ENCODE measurements at regions not wholly inside any gene's neighbourhood (a gene's known extent, or its start where the extent isn't known, plus 50 kb on each side); places are given as distances from the start of the nearest gene placed in this dataset.

DNA sequence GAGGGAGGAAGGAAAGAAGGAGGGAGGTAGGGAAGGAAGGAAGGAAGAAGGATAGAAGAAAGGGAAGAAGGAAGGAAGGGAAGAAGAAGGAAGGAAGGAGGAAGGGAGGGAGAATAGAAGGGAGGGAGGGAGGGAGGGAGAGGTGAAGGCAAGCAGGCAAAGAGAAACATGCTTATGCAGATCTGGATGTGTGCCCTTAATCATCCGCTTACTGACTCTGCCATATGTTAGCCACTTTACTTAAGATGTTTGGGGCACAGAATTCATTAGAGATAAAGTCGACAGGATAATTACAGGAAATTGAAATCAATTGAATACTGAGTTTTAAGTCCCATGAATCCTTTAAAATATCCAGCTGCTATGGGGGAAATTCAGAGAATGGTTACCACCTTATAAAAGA, 334.2 kb downstream of the GRB14 start:
- CTCF ChIA-PET: no interaction called here
- RAD21 ChIA-PET (ENCODE audit: low non-redundant PET in 1 of 2, low total read pairs in 2 of 2, uncharacterized antibody in 2 of 2, unreplicated experiment in 2 of 2): no interaction called here
- POLR2A ChIA-PET: no interaction called here

More for the DNA sequence above, 334.2 kb downstream of the GRB14 start:
- H3K4me2 ChIP-seq (ENCODE audit: low read length): no peak overlapping the region
- no peaks in the 10 kb centered on the region for H3K9me3 ChIP-seq (ENCODE audit: control insufficient read depth in 1 of 2, insufficient read depth in 1 of 2, low read depth in 1 of 2, low read length in 2 of 2)
- intact Hi-C loops (cut with micrococcal nuclease): no loop called here
- H3K4me1 ChIP-seq (ENCODE audit: control insufficient read depth in 1 of 2, insufficient read depth in 2 of 2, low read length in 2 of 2): no peaks in the 10 kb centered on the region
- no peaks in the 10 kb centered on the region for H3K36me3 ChIP-seq (ENCODE audit: control insufficient read depth in 1 of 2, insufficient read depth in 2 of 2, low read length in 2 of 2)
- no peak overlapping the region for H3K9ac ChIP-seq (ENCODE audit: low read length)
- no peaks in the 10 kb centered on the region for H3K9me2 ChIP-seq (ENCODE audit: insufficient read depth)
- no peak for ATAC-seq
- H3K27ac ChIP-seq (ENCODE audit: low read depth, low read length): no peak overlapping the region
- DNase-seq (ENCODE audit: low read depth, low spot score): no peak
- no TSS peak for BruUV-seq (replicated peaks)
- no peak for TF ChIP-seq EZH2phosphoT487 (IDR thresholded peaks at IDR 0.05; ENCODE audit: borderline replicate concordance)
- no peak for TF ChIP-seq EGR1 (IDR thresholded peaks at IDR 0.05; ENCODE audit: low read depth)
- TF ChIP-seq JUND (IDR thresholded peaks at IDR 0.05): no peak
- no peak for TF ChIP-seq TCF7L2 (IDR thresholded peaks at IDR 0.05; ENCODE audit: borderline replicate concordance, extremely low read depth, insufficient read depth, insufficient read length)
- no peak for TF ChIP-seq SIN3A (IDR thresholded peaks at IDR 0.05; ENCODE audit: low read depth)
- TF ChIP-seq CEBPB (IDR thresholded peaks at IDR 0.05; ENCODE audit: low read depth): no peak
- TF ChIP-seq, protein P1, sequence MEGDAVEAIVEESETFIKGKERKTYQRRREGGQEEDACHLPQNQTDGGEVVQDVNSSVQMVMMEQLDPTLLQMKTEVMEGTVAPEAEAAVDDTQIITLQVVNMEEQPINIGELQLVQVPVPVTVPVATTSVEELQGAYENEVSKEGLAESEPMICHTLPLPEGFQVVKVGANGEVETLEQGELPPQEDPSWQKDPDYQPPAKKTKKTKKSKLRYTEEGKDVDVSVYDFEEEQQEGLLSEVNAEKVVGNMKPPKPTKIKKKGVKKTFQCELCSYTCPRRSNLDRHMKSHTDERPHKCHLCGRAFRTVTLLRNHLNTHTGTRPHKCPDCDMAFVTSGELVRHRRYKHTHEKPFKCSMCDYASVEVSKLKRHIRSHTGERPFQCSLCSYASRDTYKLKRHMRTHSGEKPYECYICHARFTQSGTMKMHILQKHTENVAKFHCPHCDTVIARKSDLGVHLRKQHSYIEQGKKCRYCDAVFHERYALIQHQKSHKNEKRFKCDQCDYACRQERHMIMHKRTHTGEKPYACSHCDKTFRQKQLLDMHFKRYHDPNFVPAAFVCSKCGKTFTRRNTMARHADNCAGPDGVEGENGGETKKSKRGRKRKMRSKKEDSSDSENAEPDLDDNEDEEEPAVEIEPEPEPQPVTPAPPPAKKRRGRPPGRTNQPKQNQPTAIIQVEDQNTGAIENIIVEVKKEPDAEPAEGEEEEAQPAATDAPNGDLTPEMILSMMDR (IDR thresholded peaks at IDR 0.05 in 2 of 3, conservative IDR thresholded peaks at IDR 0.05 in 1 of 3; ENCODE audit: borderline replicate concordance in 1 of 3, insufficient read depth in 1 of 3, low read depth in 2 of 3, low read length in 2 of 3): no peak
- TF ChIP-seq, protein P2, sequence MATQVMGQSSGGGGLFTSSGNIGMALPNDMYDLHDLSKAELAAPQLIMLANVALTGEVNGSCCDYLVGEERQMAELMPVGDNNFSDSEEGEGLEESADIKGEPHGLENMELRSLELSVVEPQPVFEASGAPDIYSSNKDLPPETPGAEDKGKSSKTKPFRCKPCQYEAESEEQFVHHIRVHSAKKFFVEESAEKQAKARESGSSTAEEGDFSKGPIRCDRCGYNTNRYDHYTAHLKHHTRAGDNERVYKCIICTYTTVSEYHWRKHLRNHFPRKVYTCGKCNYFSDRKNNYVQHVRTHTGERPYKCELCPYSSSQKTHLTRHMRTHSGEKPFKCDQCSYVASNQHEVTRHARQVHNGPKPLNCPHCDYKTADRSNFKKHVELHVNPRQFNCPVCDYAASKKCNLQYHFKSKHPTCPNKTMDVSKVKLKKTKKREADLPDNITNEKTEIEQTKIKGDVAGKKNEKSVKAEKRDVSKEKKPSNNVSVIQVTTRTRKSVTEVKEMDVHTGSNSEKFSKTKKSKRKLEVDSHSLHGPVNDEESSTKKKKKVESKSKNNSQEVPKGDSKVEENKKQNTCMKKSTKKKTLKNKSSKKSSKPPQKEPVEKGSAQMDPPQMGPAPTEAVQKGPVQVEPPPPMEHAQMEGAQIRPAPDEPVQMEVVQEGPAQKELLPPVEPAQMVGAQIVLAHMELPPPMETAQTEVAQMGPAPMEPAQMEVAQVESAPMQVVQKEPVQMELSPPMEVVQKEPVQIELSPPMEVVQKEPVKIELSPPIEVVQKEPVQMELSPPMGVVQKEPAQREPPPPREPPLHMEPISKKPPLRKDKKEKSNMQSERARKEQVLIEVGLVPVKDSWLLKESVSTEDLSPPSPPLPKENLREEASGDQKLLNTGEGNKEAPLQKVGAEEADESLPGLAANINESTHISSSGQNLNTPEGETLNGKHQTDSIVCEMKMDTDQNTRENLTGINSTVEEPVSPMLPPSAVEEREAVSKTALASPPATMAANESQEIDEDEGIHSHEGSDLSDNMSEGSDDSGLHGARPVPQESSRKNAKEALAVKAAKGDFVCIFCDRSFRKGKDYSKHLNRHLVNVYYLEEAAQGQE (IDR thresholded peaks at IDR 0.05; ENCODE audit: low read depth): no peak
- no peak for TF ChIP-seq SP1 (IDR thresholded peaks at IDR 0.05; ENCODE audit: low read depth)
- H3K79me2 ChIP-seq (ENCODE audit: insufficient read depth, low read length): no peaks in the 10 kb centered on the region
- H2AFZ ChIP-seq (ENCODE audit: low read depth, low read length, poor library complexity, severe bottlenecking): no peak overlapping the region
- H4K20me1 ChIP-seq (ENCODE audit: insufficient read depth): no peaks in the 10 kb centered on the region
- H3K4me3 ChIP-seq (replicated peaks in 1 of 2; ENCODE audit: low read depth in 1 of 2, low read length in 2 of 2): no peak overlapping the region
- H3K27me3 ChIP-seq (ENCODE audit: insufficient read depth, low read length): no peaks in the 10 kb centered on the region
